HG03025 (cell line): ENCODE measurements at regions not wholly inside any gene's neighbourhood (a gene's known extent, or its start where the extent isn't known, plus 50 kb on each side); places are given as distances from the start of the nearest gene placed in this dataset.
"Not testable (repeated sequence)": the region's sequence is repeated elsewhere in the genome, so short reads cannot be mapped to it uniquely, and the experiment has no call there.

ENCODE experiments used
- ATAC-seq: cut with Tn5 transposase; IDR thresholded peaks from one replicate; pipeline ENCODE4 v1.9.1; 2021; ENCODE audit warnings: mild to moderate bottlenecking, moderate library complexity; ENCODE audit not compliant: unreplicated experiment, low FRiP score

GRCh38 chrX:38937400-38937799 lies 136.1 kb downstream of the MID1IP1 start:
- ATAC-seq = no peak

- ATAC-seq = no peak
Observed at GRCh38 chrX:38937926-38938325, 136.7 kb downstream of the MID1IP1 start.

DNA sequence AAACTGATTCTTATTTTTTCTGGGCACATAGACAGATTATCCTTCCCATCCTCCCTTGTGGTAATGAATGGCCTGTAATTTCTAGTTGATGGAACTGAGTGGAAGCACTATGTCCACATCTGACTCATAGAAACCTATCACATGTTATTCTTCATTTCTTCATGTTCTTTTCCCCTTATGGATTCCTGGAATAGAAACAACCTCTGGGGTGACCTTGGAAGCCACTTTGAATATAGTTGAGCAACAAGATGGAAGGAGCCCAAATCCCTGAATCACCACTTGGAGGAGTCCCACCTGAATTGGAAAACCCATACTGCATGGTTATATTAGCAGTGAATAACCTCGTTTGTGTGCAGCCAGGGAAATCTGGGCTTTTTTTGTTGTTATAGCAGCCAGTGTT lies 137.8 kb downstream of the MID1IP1 start:
- ATAC-seq = no peak

- ATAC-seq = no peak
Observed at GRCh38 chrX:38940547-38940946, 139.3 kb downstream of the MID1IP1 start.

DNA sequence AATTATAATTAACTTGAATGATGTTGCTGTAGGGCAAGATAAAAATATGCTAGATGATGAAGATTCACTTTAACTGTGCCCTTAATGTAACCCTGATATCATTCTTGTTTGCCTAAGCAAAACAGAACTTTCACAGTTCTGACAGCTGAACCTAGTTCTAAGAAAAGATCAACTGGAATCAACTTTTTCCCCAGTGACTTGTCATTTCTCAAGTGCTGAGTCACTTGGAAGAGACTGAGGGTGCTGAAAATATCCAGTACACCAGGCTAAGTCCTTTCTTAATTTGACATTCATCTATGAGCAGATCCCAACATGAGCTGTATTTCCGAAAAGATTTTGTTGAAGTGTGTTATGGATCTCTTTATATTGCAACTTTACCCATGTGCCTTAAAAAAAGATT lies 140.4 kb downstream of the MID1IP1 start:
- no peak for ATAC-seq

DNA sequence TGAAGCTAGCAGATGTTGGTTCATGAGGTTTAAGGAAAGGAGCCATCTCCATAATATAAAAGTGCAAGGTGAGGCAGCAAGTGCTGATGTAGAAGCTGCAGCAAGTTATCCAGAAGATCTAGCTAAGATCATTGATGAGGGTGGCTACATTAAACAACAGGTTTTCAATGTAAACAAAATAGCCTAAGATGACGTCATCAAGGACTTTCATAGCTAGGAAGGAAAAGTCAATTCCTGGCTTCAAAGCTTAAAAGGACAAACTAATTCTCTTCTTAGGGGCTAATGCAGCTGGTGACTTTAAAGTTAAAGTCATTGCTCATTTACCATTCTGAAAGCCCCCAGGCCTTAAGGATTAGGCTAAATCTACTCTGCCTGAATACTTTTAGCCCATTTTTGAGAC lies 141.9 kb downstream of the MID1IP1 start:
- ATAC-seq = no peak

GRCh38 chrX:38948046-38948445 lies 146.8 kb downstream of the MID1IP1 start:
- no peak for ATAC-seq

DNA sequence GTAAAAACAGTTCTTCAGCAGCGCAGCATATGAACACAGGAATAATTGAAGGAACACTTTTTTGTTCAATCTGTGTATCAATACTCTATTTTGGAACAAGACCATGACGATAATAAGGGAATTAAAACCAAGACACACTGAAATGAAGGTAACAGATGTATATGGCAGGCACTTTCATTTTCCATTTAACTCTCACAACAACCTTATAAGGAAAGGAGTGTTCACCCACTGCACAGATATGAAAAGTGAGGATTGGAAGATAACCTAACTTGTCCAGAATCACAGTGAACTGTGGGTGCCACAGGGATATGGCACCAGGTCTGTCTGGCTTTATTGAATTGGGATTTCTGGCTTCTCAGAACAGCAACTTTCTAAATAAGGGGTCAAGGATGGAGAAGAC lies 153.3 kb downstream of the MID1IP1 start:
- no peak for ATAC-seq

DNA sequence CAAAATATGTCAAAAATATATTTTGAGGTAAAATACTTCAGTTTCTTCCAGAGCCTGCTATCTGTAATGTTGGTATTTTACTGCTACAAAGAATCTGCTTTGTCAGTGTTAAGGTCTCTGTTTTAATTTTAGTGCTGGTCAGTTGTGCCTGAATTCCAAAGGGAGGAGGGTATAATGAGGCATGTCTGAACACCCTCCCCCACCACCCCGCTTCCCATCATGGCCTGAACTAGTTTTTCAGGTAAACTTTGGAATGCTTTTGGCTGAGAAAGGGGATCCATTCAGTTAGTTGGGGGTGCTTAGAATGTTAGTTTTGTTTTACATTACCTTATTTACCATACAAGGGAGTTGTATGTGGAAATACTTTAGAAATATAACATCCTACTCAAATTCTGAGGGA lies 158.5 kb downstream of the MID1IP1 start:
- no peak for ATAC-seq

DNA sequence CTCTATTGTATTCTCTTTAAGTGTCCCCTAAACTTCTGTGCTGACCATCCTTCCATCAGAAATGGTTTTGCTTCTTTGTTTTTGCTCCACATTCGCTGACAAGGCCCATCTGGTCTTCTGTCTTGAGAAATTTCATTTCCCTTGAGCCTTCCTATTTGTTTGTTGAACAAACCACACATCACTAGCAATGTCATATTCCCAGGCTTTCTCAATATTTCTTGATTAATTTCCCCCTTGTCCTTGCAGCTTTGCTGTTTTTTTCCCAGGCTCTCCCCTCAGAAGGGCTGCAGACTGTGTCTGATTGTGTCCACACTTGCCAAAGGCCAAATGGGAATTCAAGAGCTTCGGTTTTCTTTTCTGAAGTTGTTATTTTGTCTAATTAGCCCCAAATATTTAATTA lies 158.9 kb downstream of the MID1IP1 start:
- ATAC-seq = no peak

GRCh38 chrX:38961936-38962335 lies 160.7 kb downstream of the MID1IP1 start:
- ATAC-seq = no peak

GRCh38 chrX:38963244-38963643 lies 162.0 kb downstream of the MID1IP1 start:
- not testable (repeated sequence) for ATAC-seq

DNA sequence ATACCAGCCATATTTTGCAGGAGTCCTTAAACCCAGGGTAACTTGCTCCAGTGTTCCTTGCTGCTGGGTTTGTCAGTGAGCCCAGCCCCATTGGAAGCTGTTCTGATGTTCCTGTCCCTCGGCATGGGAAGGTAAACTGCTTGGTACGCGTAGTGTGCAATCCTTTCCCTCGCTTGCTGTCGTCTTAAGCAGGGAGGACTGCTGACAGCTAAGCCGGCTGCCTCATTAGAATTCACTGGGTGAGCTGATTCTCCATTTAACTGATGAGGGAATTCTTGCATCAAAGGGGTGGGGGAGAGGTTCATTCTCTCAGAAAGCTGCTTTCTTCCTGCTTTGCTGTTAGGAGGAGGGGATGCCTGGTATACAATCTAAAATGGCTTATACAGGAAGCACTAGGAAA lies 164.6 kb downstream of the MID1IP1 start:
- ATAC-seq = no peak

GRCh38 chrX:38968344-38969216 lies 167.3 kb downstream of the MID1IP1 start:
- ATAC-seq = no peak

DNA sequence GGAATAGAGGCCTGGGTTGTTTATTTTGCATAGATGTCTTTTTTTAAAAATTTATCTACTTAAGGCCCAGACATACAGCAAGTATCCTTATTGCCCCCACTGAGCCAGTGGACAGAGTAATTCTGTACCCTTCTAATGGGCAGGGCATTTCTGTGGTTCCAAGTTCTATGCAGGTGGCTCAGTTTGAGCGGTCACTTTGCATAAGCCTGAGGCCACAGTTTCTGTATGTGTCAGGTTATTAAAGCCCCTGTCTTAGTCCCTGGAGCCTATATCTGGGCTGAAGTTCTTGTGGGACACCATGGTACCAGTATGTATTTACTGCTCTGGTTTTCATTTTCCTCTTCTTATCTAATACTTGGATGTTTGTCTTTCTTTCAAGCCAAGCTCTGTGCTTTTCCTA lies 168.8 kb downstream of the MID1IP1 start:
- ATAC-seq = no peak

- no peak for ATAC-seq
Observed at GRCh38 chrX:38970845-38971244, 169.6 kb downstream of the MID1IP1 start.

- ATAC-seq = no peak
Observed at GRCh38 chrX:38973322-38973721, 172.1 kb downstream of the MID1IP1 start.

DNA sequence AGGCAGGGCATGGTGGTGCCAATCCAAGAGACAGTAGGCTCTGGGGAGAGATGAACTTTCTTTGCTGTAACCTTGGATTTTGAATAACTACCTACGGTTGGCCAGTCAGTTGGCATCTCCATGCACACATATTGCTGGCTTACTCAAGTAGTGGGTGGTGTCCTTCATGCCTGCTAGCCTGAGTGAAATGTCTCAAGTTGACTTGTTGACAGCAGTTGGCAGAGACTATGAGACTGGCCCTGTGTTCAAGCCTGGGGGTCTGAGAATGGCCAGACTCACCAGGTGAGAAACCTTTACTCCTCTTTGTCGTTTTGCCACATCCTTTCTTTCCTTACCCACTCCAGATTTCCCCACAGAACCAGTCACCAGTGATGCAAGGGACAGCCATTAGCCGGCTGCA lies 173.3 kb downstream of the MID1IP1 start:
- ATAC-seq = no peak

DNA sequence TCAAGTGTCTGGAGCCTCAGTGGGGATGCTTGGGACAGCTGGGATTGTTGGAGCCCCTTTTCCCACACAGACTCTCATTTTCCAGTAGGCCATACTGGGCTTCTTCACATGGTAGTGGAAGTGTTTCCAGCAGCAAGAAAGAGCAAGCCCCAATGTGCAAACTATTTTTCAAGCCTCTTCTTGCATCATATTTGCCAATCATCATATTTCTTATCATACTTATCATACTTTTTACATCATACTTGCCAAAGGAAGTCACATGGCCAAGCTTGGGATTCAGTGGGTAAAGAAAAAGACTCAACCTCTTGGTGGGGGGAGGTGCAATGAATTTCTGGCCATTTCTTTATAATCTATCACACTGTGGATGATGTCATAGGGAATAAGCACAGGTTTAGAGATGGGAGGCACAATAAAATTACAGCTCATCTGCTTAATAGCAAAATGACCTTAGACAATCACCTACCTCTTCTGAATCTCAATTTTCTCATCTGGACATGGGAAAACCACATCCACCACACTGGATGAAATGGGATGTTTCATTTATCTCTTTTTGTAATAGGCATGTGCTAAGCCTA lies 174.2 kb downstream of the MID1IP1 start:
- ATAC-seq = no peak

DNA sequence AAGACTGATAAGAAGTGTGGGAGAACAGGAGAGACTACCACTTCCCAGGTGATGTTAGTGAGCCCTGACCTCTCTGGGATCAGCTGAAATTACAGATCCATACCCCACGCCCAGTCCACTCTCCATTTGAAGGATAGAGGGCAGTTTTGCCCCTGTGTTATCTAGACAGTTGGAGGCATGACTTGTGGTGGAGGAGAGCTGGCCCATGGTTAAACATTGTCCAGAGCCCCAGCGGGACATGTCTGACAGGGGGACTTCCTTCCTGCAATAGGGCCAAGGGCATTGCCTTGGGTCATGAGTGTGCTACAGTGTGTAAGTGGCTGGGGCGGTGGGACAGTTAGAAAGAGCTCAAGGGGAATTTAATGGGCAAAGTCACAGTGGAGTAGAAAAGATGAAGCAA lies 181.1 kb downstream of the MID1IP1 start:
- ATAC-seq = no peak

GRCh38 chrX:38982843-38983242 lies 181.6 kb downstream of the MID1IP1 start:
- ATAC-seq = no peak

GRCh38 chrX:38985375-38985774 lies 184.1 kb downstream of the MID1IP1 start:
- ATAC-seq = no peak
